Type B pancreatic cell (in vitro differentiated cells): ENCODE measurements at regions not wholly inside any gene's neighbourhood (a gene's known extent, or its start where the extent isn't known, plus 50 kb on each side); places are given as distances from the start of the nearest gene placed in this dataset.

Experiments
- DNase-seq: peaks from one replicate; pipeline ENCODE4 v3.0.0; 2021; ENCODE audit warnings: mixed read lengths; ENCODE audit not compliant: unreplicated experiment; ENCODE audit errors: extremely low spot score
- H3K27ac Mint-ChIP-seq: 2 replicates; pipeline ENCODE4 v1.8.0; 2021; ENCODE audit warnings: mild to moderate bottlenecking, mixed read lengths
- H3K27me3 Mint-ChIP-seq: 2 replicates; pipeline ENCODE4 v1.8.0; 2021; ENCODE audit warnings: mixed read lengths
- H3K36me3 Mint-ChIP-seq: 2 replicates; pipeline ENCODE4 v1.8.0; 2021; ENCODE audit warnings: mixed read lengths
- H3K4me1 Mint-ChIP-seq: one replicate; pipeline ENCODE4 v1.8.0; 2021; ENCODE audit warnings: mixed read lengths; ENCODE audit not compliant: unreplicated experiment
- H3K4me3 Mint-ChIP-seq: 2 replicates; pipeline ENCODE4 v1.8.0; 2021; ENCODE audit warnings: mild to moderate bottlenecking, mixed read lengths
- H3K9me3 Mint-ChIP-seq: 2 replicates; pipeline ENCODE4 v1.8.0; 2021; ENCODE audit warnings: mixed read lengths
- TF ChIP-seq, protein P1 (sequence below): fragments of 200-600 bp; sonication (generic); conservative IDR thresholded peaks from 2 replicates; pipeline ENCODE4 v1.5.0; 2021; ENCODE audit warnings: antibody characterized with exemption, mild to moderate bottlenecking

DNA sequence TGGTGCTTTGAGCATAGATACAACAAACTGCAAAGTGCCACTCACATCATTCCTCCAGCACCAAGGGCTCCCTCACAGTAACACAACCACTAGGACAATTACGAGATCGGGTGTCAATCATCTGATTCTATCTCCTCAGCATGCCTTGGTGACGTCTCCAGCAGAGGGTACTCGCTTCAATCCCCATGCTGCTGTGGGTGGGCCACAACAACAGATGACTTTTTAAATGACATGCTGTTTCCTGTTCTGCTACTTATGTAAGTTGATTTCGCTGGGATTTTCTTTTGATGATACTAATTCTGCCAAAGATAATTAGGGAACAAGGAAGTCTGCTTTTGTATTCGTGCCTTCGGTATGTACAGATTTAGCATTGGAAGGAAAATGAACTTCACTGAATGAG, 1113.0 kb downstream of the BCL11A start:
- Mint-ChIP-seq H3K9me3 (no peaks in the 10 kb centered on the region), H3K4me3 (no peak overlapping the region), H3K36me3 (no peaks in the 10 kb centered on the region), H3K4me1 (no peaks in the 10 kb centered on the region), H3K27ac (no peak overlapping the region), H3K27me3 (no peaks in the 10 kb centered on the region)
- TF ChIP-seq, protein P1, sequence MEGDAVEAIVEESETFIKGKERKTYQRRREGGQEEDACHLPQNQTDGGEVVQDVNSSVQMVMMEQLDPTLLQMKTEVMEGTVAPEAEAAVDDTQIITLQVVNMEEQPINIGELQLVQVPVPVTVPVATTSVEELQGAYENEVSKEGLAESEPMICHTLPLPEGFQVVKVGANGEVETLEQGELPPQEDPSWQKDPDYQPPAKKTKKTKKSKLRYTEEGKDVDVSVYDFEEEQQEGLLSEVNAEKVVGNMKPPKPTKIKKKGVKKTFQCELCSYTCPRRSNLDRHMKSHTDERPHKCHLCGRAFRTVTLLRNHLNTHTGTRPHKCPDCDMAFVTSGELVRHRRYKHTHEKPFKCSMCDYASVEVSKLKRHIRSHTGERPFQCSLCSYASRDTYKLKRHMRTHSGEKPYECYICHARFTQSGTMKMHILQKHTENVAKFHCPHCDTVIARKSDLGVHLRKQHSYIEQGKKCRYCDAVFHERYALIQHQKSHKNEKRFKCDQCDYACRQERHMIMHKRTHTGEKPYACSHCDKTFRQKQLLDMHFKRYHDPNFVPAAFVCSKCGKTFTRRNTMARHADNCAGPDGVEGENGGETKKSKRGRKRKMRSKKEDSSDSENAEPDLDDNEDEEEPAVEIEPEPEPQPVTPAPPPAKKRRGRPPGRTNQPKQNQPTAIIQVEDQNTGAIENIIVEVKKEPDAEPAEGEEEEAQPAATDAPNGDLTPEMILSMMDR = no peak
- DNase-seq = no peak

DNA sequence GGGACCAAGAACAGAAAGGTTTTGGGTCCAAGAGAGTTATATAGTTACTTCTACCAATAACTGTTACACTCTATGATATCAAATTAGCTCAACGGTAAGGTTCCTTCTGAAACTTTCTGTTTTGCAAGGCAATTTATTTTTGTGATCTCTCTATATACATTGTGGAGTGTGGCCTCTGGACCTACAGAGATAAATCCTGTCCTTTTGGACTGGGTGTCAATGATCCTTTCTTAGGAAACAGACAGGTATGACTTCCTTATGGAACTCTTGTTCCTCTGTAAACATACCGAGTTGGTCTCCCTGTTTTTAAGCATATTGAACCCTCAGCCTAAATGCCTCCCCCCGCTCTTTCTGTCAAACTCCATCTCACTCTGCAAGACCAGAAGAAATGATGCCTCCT, 1117.8 kb downstream of the BCL11A start:
- Mint-ChIP-seq H3K27ac (no peak overlapping the region), H3K4me1 (no peaks in the 10 kb centered on the region), H3K36me3 (no peaks in the 10 kb centered on the region), H3K9me3 (no peaks in the 10 kb centered on the region), H3K4me3 (no peak overlapping the region), H3K27me3 (no peaks in the 10 kb centered on the region)
- TF ChIP-seq, protein P1 = no peak
- no peak for DNase-seq

DNA sequence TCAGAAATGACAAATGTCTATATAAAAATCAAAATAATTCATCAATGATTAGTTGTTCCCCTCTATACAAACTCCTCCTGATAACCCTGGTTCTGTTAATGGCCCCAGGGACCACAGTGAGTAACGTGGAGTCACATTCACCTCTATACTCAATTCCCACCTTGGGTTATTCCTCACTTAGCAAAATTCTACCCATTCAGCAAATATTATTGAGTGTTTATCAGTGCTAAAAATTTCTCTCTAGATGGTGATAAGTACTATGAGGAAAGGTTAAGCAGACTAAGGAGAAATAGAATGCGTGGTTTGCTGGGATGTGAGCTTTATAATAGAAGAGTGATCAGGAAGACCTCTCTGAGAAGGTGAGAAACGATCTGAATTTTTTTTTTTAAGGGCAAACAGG, 1124.5 kb downstream of the BCL11A start:
- H3K36me3 Mint-ChIP-seq = no peaks in the 10 kb centered on the region

DNA sequence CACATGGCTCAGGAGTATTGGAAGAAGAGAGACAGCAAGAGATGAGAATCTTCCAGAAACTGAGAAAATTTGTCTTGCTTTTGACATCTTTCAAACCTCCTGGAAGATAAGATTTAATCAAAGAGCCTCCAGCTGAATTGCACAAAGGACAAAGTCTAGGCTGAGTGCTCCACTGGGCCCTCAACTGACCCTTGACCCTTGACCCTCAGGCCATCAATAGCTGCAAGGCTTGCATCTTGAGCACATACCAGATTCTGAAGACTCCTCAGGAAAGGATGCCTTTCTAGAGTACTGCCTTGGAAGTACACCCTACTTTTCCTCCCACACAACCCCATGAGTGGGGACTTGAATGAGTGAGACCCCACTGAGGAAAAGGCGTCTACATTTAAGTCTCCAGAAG, 1125.5 kb downstream of the BCL11A start:
- Mint-ChIP-seq H3K27me3 (no peaks in the 10 kb centered on the region), H3K4me1 (no peaks in the 10 kb centered on the region), H3K27ac (no peak overlapping the region), H3K4me3 (no peak overlapping the region), H3K9me3 (peaks cover 5% of the 10 kb centered on the region), H3K36me3 (no peaks in the 10 kb centered on the region)
- no peak for DNase-seq
- TF ChIP-seq, protein P1 = no peak

More for the DNA sequence above, 1124.5 kb downstream of the BCL11A start:
- H3K9me3 Mint-ChIP-seq = peaks cover 5% of the 10 kb centered on the region
- H3K4me1 Mint-ChIP-seq = no peaks in the 10 kb centered on the region
- no peak for DNase-seq
- TF ChIP-seq, protein P1 = no peak
- H3K4me3 Mint-ChIP-seq = no peak overlapping the region
- H3K27ac Mint-ChIP-seq = no peak overlapping the region
- H3K27me3 Mint-ChIP-seq = no peaks in the 10 kb centered on the region

DNA sequence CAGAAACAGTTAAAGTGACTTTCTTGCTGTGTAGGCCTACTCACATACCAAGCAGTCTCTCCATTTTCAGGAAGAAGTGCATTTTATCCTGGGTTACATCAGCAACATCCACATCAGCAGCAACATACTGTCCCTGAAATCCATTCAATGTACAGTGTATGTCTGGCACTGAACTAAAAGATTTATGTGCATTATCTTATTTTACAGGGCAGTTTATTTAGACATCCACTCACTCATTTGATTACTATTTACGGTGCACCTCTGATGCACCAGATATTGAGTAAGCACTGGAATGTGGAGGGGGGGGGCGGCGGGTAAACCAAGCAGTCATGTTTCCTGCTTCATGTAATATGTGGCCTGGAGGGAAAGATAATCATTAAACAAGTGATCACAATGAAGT, 1128.2 kb downstream of the BCL11A start:
- no peak overlapping the region for H3K4me3 Mint-ChIP-seq
- no peaks in the 10 kb centered on the region for H3K4me1 Mint-ChIP-seq
- TF ChIP-seq, protein P1 = no peak
- H3K27me3 Mint-ChIP-seq = no peaks in the 10 kb centered on the region
- peaks cover 5% of the 10 kb centered on the region for H3K9me3 Mint-ChIP-seq
- H3K27ac Mint-ChIP-seq = no peak overlapping the region
- no peaks in the 10 kb centered on the region for H3K36me3 Mint-ChIP-seq
- no peak for DNase-seq
